ENCODE measurements at regions not wholly inside any gene's neighbourhood (a gene's known extent, or its start where the extent isn't known, plus 50 kb on each side); places are given as distances from the start of the nearest gene placed in this dataset.

- TF ChIP-seq TAF1 (IDR thresholded peaks at IDR 0.05; ENCODE audit: low read depth, low read length) (no peak), POLR2AphosphoS5 (IDR thresholded peaks at IDR 0.05; ENCODE audit: low read depth, low read length) (no peak), POLR2A (IDR thresholded peaks at IDR 0.05; ENCODE audit: low read depth, low read length) (no peak), POU2F2 (IDR thresholded peaks at IDR 0.05; ENCODE audit: low read depth, low read length) (no peak), SPI1 (IDR thresholded peaks at IDR 0.05; ENCODE audit: low read depth, low read length) (no peak), PAX5 (IDR thresholded peaks at IDR 0.05; ENCODE audit: insufficient read depth, low read length, severe bottlenecking) (no peak)
These were observed 57.1 kb upstream of the OSBPL11 start for GRCh38 chr3:125652349-125652748.
